ENCODE measurements at regions not wholly inside any gene's neighbourhood (a gene's known extent, or its start where the extent isn't known, plus 50 kb on each side); places are given as distances from the start of the nearest gene placed in this dataset.

DNA sequence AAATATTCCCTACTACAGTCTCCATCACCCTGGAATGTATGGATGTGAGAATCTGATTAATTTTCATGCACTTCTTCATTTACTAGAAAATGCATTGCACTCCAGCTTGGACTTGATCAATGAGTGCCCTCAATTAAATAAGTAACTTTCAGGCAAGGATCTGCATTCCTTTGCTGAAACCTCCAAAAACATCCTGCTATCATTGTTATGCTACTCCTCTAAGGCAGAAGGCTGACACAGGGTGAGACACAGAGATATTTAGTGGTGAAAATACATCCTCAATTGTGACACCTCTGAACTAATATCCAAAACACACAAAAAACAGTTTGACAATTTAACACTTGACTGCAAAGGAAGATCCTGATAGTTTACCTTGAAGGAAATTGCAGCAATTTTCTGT lies 57.9 kb upstream of the CDH12 start:
- no peak for DNase-seq (ENCODE audit: low read depth in 4 of 4, low spot score in 2 of 4)

- DNase-seq (ENCODE audit: low read depth in 4 of 4, low spot score in 2 of 4) = no peak
Measured at GRCh38 chr5:22910523-22910922, 57.4 kb upstream of the CDH12 start.

DNA sequence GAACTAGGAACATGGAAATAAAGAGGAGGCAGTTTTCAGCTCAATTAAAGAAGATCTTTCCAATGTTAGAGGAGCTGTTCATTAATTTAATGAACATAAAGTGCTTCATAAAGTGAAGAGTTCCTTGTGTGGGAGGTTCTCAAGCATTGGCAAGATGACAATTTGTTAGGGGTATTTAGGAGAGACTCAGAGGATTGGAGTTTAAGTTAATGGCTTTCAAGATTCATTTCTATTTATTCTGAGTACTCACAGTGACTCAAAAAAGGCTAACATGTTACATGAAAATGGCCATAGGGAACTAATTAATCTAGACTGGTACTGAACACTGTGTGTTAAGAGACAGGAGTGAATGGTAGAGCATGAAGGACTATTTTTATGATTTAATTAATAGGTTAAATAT lies 55.4 kb upstream of the CDH12 start:
- DNase-seq (ENCODE audit: low read depth in 4 of 4, low spot score in 2 of 4) = no peak

DNA sequence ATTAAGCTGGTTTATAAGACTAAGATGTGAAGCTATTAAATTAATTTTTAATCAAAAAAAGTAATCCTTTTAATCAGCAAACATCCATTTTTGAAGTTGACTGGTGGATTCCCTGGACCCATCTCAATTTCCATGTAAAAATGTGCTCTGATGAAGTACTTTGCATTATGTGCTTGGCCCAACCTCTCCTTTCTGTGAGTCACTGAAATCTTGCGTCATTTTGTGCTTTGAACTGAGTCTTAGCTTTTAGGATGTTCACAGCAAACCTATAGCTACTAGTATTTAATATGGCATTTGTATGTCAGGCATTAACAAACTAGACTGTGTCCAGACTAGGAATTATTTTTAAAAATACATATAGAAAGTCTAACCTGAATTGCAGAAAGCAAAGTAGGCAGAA lies 55.0 kb upstream of the CDH12 start:
- no peak for DNase-seq (ENCODE audit: low read depth in 4 of 4, low spot score in 2 of 4)

All from left renal cortex interstitium (tissue), 4 donors.